Panc1 (cell line): ENCODE measurements at regions not wholly inside any gene's neighbourhood (a gene's known extent, or its start where the extent isn't known, plus 50 kb on each side); places are given as distances from the start of the nearest gene placed in this dataset.

Source experiments
- ATAC-seq: fragments of 200-7000 bp; cut with Tn5 transposase; 2 replicates; pipeline ENCODE4 v1.9.1; 2020; ENCODE audit warnings: mild to moderate bottlenecking, moderate library complexity
- BruUV-seq: library from RNA; stranded (reverse); fragments of 400-500 nt; replicated peaks from 2 replicates; lab custom pipeline; 2021; lab: Mats Ljungman, UMichigan
- CTCF ChIA-PET: fragments of 300-600 bp; sonication (Branson Sonifier 250); formaldehyde crosslinking; loops from one replicate; lab custom pipeline; 2022; ENCODE audit warnings: antibody characterized with exemption; lab: Charles Lee
- POLR2A ChIA-PET: fragments of 300-600 bp; sonication (Branson Sonifier 250); formaldehyde crosslinking; loops from one replicate; lab custom pipeline; 2022; ENCODE audit warnings: antibody characterized with exemption; lab: Charles Lee
- DNase-seq: peaks from one replicate; pipeline ENCODE4 v3.0.0-alpha.2; 2010; ENCODE audit warnings: low read depth, low spot score
- H3K27ac ChIP-seq: 2 replicates; pipeline ENCODE4 v1.5.1; 2011; ENCODE audit warnings: mild to moderate bottlenecking, low read length, inconsistent platforms
- H3K27me3 ChIP-seq: fragments of 200-500 bp; sonication (Bioruptor generic); 2 replicates; pipeline ENCODE4 v1.6.0; 2014; ENCODE audit warnings: low read length, inconsistent platforms; ENCODE audit not compliant: control insufficient read depth, insufficient read depth
- H3K36me3 ChIP-seq: fragments of 200-500 bp; sonication (Bioruptor generic); 2 replicates; pipeline ENCODE4 v1.5.1; 2014; ENCODE audit warnings: inconsistent platforms, mild to moderate bottlenecking, low read length, moderate library complexity; ENCODE audit not compliant: control insufficient read depth, insufficient read depth
- H3K4me1 ChIP-seq: 2 replicates; pipeline ENCODE4 v1.5.1; 2011; ENCODE audit warnings: inconsistent platforms, mild to moderate bottlenecking, low read length, moderate library complexity; ENCODE audit not compliant: control insufficient read depth, insufficient read depth
- H3K4me3 ChIP-seq, 2 experiments: 2 replicates each; pipeline ENCODE4 v1.5.1; 2011 to 2012; ENCODE audit warnings: low read depth in 2 of 2, low read length in 2 of 2, mild to moderate bottlenecking in 2 of 2, inconsistent platforms in 1 of 2, moderate library complexity in 1 of 2
- H3K9me3 ChIP-seq: fragments of 200-500 bp; sonication (Bioruptor generic); 2 replicates; pipeline ENCODE4 v1.5.1; 2014; ENCODE audit warnings: low read depth, mild to moderate bottlenecking, inconsistent platforms, low read length, moderate library complexity; ENCODE audit not compliant: control insufficient read depth, insufficient read depth
- POLR2AphosphoS5 ChIP-seq: IDR thresholded peaks from 2 replicates; pipeline ENCODE4 v1.6.1; 2012; ENCODE audit warnings: mild to moderate bottlenecking, low read depth, low read length, moderate library complexity
- SIN3A ChIP-seq: IDR thresholded peaks from 2 replicates; pipeline ENCODE4 v1.6.1; 2012; ENCODE audit warnings: low read depth, mild to moderate bottlenecking, low read length, moderate library complexity, borderline replicate concordance; ENCODE audit not compliant: insufficient read depth
- TCF7L2 ChIP-seq: IDR thresholded peaks from 2 replicates; pipeline ENCODE4 v1.6.1; 2011; ENCODE audit warnings: mild to moderate bottlenecking, low read depth, low read length, inconsistent platforms
- in situ Hi-C: cut with HindIII; loops from 2 replicates; pipeline ENCODE4 v1.10.0; 2016; ENCODE audit warnings: low sequenced_read_pairs, low pct_unique_long_range_greater_than_20kb
- intact Hi-C: fragments of 100-400 bp; cut with micrococcal nuclease; formaldehyde crosslinking; loops from one replicate; pipeline ENCODE4 v1.10.0; 2022; ENCODE audit not compliant: unreplicated experiment
- TF ChIP-seq, protein P1 (sequence below), 2 experiments: IDR thresholded peaks; 2 replicates each; pipeline ENCODE4 v1.6.1; 2011 to 2012; ENCODE audit warnings: low read depth in 2 of 2, control low read depth in 1 of 2, low read length in 1 of 2, mild to moderate bottlenecking in 1 of 2, moderate library complexity in 1 of 2; ENCODE audit not compliant: insufficient read depth in 1 of 2
- TF ChIP-seq, protein P2 (sequence below): fragments of 450-650 bp; IDR thresholded peaks from 2 replicates; pipeline ENCODE4 v1.5.1; 2017; ENCODE audit warnings: mild to moderate bottlenecking

DNA sequence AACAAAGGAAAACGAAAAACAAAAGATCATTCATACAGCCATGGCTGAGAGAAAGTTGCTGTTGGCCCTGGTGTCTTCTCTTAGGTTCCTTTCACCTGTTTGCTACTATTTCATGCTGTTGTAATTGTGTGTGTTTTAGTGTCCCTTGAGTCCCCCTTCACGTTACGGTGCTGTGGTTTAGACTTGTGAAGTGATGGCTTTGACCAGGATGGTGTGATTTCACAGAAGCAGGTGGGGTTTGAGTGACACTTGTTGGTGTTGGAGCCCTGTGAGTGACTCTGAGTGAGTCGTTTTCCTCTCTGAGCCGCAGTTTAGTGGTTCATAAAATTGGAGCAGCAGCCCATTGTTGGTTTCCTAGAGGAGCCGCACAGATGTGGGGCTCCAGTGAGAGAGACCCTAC lies 635.4 kb downstream of the VRK1 start:
- TF ChIP-seq, protein P1, sequence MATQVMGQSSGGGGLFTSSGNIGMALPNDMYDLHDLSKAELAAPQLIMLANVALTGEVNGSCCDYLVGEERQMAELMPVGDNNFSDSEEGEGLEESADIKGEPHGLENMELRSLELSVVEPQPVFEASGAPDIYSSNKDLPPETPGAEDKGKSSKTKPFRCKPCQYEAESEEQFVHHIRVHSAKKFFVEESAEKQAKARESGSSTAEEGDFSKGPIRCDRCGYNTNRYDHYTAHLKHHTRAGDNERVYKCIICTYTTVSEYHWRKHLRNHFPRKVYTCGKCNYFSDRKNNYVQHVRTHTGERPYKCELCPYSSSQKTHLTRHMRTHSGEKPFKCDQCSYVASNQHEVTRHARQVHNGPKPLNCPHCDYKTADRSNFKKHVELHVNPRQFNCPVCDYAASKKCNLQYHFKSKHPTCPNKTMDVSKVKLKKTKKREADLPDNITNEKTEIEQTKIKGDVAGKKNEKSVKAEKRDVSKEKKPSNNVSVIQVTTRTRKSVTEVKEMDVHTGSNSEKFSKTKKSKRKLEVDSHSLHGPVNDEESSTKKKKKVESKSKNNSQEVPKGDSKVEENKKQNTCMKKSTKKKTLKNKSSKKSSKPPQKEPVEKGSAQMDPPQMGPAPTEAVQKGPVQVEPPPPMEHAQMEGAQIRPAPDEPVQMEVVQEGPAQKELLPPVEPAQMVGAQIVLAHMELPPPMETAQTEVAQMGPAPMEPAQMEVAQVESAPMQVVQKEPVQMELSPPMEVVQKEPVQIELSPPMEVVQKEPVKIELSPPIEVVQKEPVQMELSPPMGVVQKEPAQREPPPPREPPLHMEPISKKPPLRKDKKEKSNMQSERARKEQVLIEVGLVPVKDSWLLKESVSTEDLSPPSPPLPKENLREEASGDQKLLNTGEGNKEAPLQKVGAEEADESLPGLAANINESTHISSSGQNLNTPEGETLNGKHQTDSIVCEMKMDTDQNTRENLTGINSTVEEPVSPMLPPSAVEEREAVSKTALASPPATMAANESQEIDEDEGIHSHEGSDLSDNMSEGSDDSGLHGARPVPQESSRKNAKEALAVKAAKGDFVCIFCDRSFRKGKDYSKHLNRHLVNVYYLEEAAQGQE (IDR thresholded peaks at IDR 0.05; ENCODE audit: insufficient read depth in 1 of 2, low read depth in 2 of 2, low read length in 1 of 2): no peak
- no peak for TF ChIP-seq TCF7L2
- no peak for TF ChIP-seq POLR2AphosphoS5
- TF ChIP-seq, protein P2, sequence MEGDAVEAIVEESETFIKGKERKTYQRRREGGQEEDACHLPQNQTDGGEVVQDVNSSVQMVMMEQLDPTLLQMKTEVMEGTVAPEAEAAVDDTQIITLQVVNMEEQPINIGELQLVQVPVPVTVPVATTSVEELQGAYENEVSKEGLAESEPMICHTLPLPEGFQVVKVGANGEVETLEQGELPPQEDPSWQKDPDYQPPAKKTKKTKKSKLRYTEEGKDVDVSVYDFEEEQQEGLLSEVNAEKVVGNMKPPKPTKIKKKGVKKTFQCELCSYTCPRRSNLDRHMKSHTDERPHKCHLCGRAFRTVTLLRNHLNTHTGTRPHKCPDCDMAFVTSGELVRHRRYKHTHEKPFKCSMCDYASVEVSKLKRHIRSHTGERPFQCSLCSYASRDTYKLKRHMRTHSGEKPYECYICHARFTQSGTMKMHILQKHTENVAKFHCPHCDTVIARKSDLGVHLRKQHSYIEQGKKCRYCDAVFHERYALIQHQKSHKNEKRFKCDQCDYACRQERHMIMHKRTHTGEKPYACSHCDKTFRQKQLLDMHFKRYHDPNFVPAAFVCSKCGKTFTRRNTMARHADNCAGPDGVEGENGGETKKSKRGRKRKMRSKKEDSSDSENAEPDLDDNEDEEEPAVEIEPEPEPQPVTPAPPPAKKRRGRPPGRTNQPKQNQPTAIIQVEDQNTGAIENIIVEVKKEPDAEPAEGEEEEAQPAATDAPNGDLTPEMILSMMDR: no peak
- no peak for TF ChIP-seq SIN3A
- ChIA-PET POLR2A (no interaction called here), CTCF (no interaction called here)
- H3K4me3 ChIP-seq: no peak overlapping the region
- no peaks in the 10 kb centered on the region for H3K9me3 ChIP-seq
- DNase-seq: no peak
- H3K27ac ChIP-seq: no peak overlapping the region
- in situ Hi-C loops: no loop called here
- BruUV-seq: no TSS peak
- no peaks in the 10 kb centered on the region for H3K4me1 ChIP-seq
- no peak for ATAC-seq
- H3K36me3 ChIP-seq: no peaks in the 10 kb centered on the region
- H3K27me3 ChIP-seq: no peaks in the 10 kb centered on the region
- intact Hi-C loops: no loop called here

DNA sequence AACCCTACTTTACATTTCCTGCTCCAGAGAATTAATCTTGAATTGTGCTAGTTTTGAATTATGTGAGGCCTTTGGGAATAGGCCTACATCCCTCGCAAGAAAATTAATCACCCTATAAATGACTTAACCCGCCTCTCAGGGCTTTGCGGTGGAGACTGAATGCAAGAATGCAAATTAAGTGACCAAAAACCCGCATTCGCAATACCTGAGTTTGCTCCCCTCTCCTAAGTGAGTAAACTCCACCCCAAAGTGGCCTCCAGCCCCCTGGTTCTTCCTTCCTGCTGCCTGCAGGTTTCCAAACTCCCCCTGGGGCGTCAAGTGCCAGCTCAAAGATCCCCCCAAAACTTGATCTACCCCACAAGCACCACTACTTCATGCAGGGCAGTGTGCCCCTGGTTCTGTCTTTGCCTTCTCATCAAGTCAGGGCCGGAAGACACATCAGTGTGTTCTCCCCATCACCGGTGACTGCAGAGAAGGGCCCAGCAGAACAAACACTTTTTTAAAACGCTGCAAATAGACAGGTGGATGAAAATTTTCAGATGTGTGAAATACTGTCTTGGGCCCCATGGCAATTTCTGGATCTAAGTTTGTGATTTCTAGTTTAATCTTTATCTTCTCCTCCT lies 644.7 kb downstream of the VRK1 start:
- no peak overlapping the region for H3K27ac ChIP-seq
- DNase-seq (no peak), ATAC-seq (no peak)
- no peak overlapping the region for H3K4me3 ChIP-seq
- in situ Hi-C loops: no loop called here
- ChIA-PET POLR2A (no interaction called here), CTCF (no interaction called here)
- H3K4me1 ChIP-seq: no peaks in the 10 kb centered on the region
- TF ChIP-seq POLR2AphosphoS5 (no peak), SIN3A (no peak), TCF7L2 (no peak)
- TF ChIP-seq, protein P1 (IDR thresholded peaks at IDR 0.05; ENCODE audit: insufficient read depth in 1 of 2, low read depth in 2 of 2, low read length in 1 of 2): no peak
- TF ChIP-seq, protein P2: no peak
- no peaks in the 10 kb centered on the region for H3K9me3 ChIP-seq
- no TSS peak for BruUV-seq
- intact Hi-C loops: no loop called here
- no peaks in the 10 kb centered on the region for H3K36me3 ChIP-seq
- H3K27me3 ChIP-seq: no peaks in the 10 kb centered on the region
